HCT116 (cell line): ENCODE measurements at regions not wholly inside any gene's neighbourhood (a gene's known extent, or its start where the extent isn't known, plus 50 kb on each side); places are given as distances from the start of the nearest gene placed in this dataset.

Experiments used
- ATAC-seq: fragments of 200-7000 bp; cut with Tn5 transposase; 2 replicates; pipeline ENCODE4 v1.9.1; 2020; ENCODE audit warnings: mild to moderate bottlenecking, moderate library complexity
- BruUV-seq: library from RNA; stranded (reverse); fragments of 400-500 nt; replicated peaks from 2 replicates; lab custom pipeline; 2021; lab: Mats Ljungman, UMichigan
- CTCF ChIA-PET: fragments of 300-600 bp; sonication (Branson Sonifier 250); formaldehyde crosslinking; loops from one replicate; lab custom pipeline; 2021; ENCODE audit warnings: antibody characterized with exemption; lab: Charles Lee
- POLR2A ChIA-PET: fragments of 300-600, 350-600 bp; sonication (Branson Sonifier 250); formaldehyde crosslinking; loops from one replicate; lab custom pipeline; 2021; ENCODE audit warnings: antibody characterized with exemption; lab: Charles Lee
- RAD21 ChIA-PET, 2 experiments: fragments of 300-600 bp; sonication (Branson Sonifier 250); formaldehyde crosslinking; loops; one replicate each; lab custom pipeline; 2023; ENCODE audit warnings: low total read pairs in 2 of 2; ENCODE audit not compliant: uncharacterized antibody in 2 of 2, unreplicated experiment in 2 of 2, low non-redundant PET in 1 of 2; lab: Charles Lee
- DNase-seq: peaks from one replicate; pipeline ENCODE4 v3.0.0-alpha.2; 2010; ENCODE audit warnings: low read depth, low spot score
- H2AFZ ChIP-seq: fragments of 200-600 bp; shearing (Covaris generic), sonication (generic); 2 replicates; pipeline ENCODE4 v1.6.1; 2017; ENCODE audit warnings: low read depth, mixed run types, mixed read lengths, antibody characterized with exemption, low read length; ENCODE audit not compliant: poor library complexity, severe bottlenecking
- H3K27ac ChIP-seq: 2 replicates; pipeline ENCODE4 v1.5.1; 2012; ENCODE audit warnings: low read depth, low read length
- H3K27me3 ChIP-seq: fragments of 200-600 bp; sonication (generic); 2 replicates; pipeline ENCODE4 v1.6.1; 2016; ENCODE audit warnings: mixed run types, low read length, mixed read lengths; ENCODE audit not compliant: insufficient read depth
- H3K36me3 ChIP-seq, 2 experiments: fragments of 200-500 bp in 1 of 2; fragments of 200-600 bp in 1 of 2; sonication (Bioruptor generic) in 1 of 2; sonication (generic) in 1 of 2; 2 replicates each; pipeline versions ENCODE4 v1.5.1 to v1.6.1; 2014 to 2016; ENCODE audit warnings: low read length in 2 of 2, inconsistent platforms in 1 of 2, mixed read lengths in 1 of 2, mixed run types in 1 of 2; ENCODE audit not compliant: insufficient read depth in 2 of 2, control insufficient read depth in 1 of 2
- H3K4me1 ChIP-seq, 2 experiments: fragments of 200-600 bp in 1 of 2; sonication (generic) in 1 of 2; 2 replicates each; pipeline versions ENCODE4 v1.5.1 to v1.6.1; 2012 to 2017; ENCODE audit warnings: low read length in 2 of 2, inconsistent platforms in 1 of 2, mild to moderate bottlenecking in 1 of 2, mixed read lengths in 1 of 2, mixed run types in 1 of 2, moderate library complexity in 1 of 2; ENCODE audit not compliant: insufficient read depth in 2 of 2, control insufficient read depth in 1 of 2
- H3K4me2 ChIP-seq: fragments of 200-600 bp; sonication (generic); 2 replicates; pipeline ENCODE4 v1.6.1; 2017; ENCODE audit warnings: mixed run types, low read length, mixed read lengths
- H3K4me3 ChIP-seq, 2 experiments: fragments of 200-600 bp in 1 of 2; sonication (generic) in 1 of 2; replicated peaks in 1 of 2; 2 replicates each; pipeline ENCODE4 v1.5.1; 2011 to 2016; ENCODE audit warnings: low read length in 2 of 2, control low read depth in 1 of 2, low read depth in 1 of 2, mild to moderate bottlenecking in 1 of 2, mixed read lengths in 1 of 2, mixed run types in 1 of 2
- H3K79me2 ChIP-seq: fragments of 200-600 bp; sonication (generic); 2 replicates; pipeline ENCODE4 v1.6.1; 2017; ENCODE audit warnings: mild to moderate bottlenecking, mixed run types, low read length, moderate library complexity, mixed read lengths; ENCODE audit not compliant: insufficient read depth
- H3K9ac ChIP-seq: fragments of 200-600 bp; sonication (generic); 2 replicates; pipeline ENCODE4 v1.6.1; 2016; ENCODE audit warnings: low read length, mixed read lengths
- H3K9me2 ChIP-seq: fragments of 200-600 bp; sonication (generic), shearing (Covaris generic); 2 replicates; pipeline ENCODE4 v1.6.1; 2017; ENCODE audit warnings: mixed run types, mild to moderate bottlenecking, moderate library complexity; ENCODE audit not compliant: insufficient read depth
- H3K9me3 ChIP-seq, 2 experiments: fragments of 200-500 bp in 1 of 2; fragments of 200-600 bp in 1 of 2; sonication (Bioruptor generic) in 1 of 2; sonication (generic) in 1 of 2; 2 replicates each; pipeline ENCODE4 v1.6.1; 2014 to 2017; ENCODE audit warnings: low read length in 2 of 2, mixed read lengths in 2 of 2, inconsistent platforms in 1 of 2, low read depth in 1 of 2, mild to moderate bottlenecking in 1 of 2, mixed run types in 1 of 2, moderate library complexity in 1 of 2; ENCODE audit not compliant: control insufficient read depth in 1 of 2, insufficient read depth in 1 of 2
- H4K20me1 ChIP-seq: fragments of 200-600 bp; sonication (generic), shearing (Covaris generic); 2 replicates; pipeline ENCODE4 v1.6.1; 2017; ENCODE audit warnings: mixed run types, mild to moderate bottlenecking, moderate library complexity; ENCODE audit not compliant: insufficient read depth
- CBX3 ChIP-seq: IDR thresholded peaks from 2 replicates; pipeline ENCODE4 v1.6.1; 2012; ENCODE audit warnings: low read depth
- CEBPB ChIP-seq: IDR thresholded peaks from 2 replicates; pipeline ENCODE4 v1.6.1; 2012; ENCODE audit warnings: low read depth
- EGR1 ChIP-seq: IDR thresholded peaks from 2 replicates; pipeline ENCODE4 v1.6.1; 2012; ENCODE audit warnings: low read depth
- EZH2phosphoT487 ChIP-seq: fragments of 200-600 bp; IDR thresholded peaks from 2 replicates; pipeline ENCODE4 v1.6.1; 2018; ENCODE audit warnings: antibody characterized with exemption, borderline replicate concordance
- FOSL1 ChIP-seq: IDR thresholded peaks from 2 replicates; pipeline ENCODE4 v1.6.1; 2012; ENCODE audit warnings: low read depth
- JUND ChIP-seq: IDR thresholded peaks from 2 replicates; pipeline ENCODE4 v1.6.1; 2012
- POLR2A ChIP-seq: IDR thresholded peaks from 2 replicates; pipeline ENCODE4 v1.7.0; 2011; ENCODE audit warnings: borderline replicate concordance; ENCODE audit not compliant: insufficient read depth, insufficient read length; ENCODE audit errors: extremely low read depth
- POLR2AphosphoS5 ChIP-seq: IDR thresholded peaks from 2 replicates; pipeline ENCODE4 v1.6.1; 2011; ENCODE audit warnings: mild to moderate bottlenecking, low read depth, low read length, moderate library complexity
- RAD21 ChIP-seq: IDR thresholded peaks from 2 replicates; pipeline ENCODE4 v1.6.1; 2012; ENCODE audit warnings: low read depth, mild to moderate bottlenecking
- TCF7L2 ChIP-seq: IDR thresholded peaks from 2 replicates; pipeline ENCODE4 v1.7.0; 2011; ENCODE audit warnings: borderline replicate concordance, inconsistent platforms; ENCODE audit not compliant: insufficient read depth, insufficient read length; ENCODE audit errors: extremely low read depth
- YY1 ChIP-seq: IDR thresholded peaks from 2 replicates; pipeline ENCODE4 v1.6.1; 2011; ENCODE audit warnings: low read length, low read depth, moderate library complexity, mild to moderate bottlenecking; ENCODE audit not compliant: insufficient replicate concordance; ENCODE audit errors: extremely low read depth
- ZFX ChIP-seq: fragments of 450-650 bp; IDR thresholded peaks from 2 replicates; pipeline ENCODE4 v1.6.1; 2017
- ZNF274 ChIP-seq: fragments of 200-500 bp; sonication (Bioruptor generic); IDR thresholded peaks from 2 replicates; pipeline ENCODE4 v1.6.1; 2014; ENCODE audit warnings: mild to moderate bottlenecking, low read depth, low read length, inconsistent platforms
- intact Hi-C: fragments of 100-400 bp; cut with micrococcal nuclease; formaldehyde crosslinking; loops from 2 replicates; pipeline ENCODE4 v1.10.0; 2022
- TF ChIP-seq, protein P1 (sequence below), 3 experiments: fragments of 200-600 bp in 1 of 3; sonication (generic) in 1 of 3; IDR thresholded peaks in 2 of 3; conservative IDR thresholded peaks in 1 of 3; 2 replicates each; pipeline ENCODE4 v1.5.1; 2012 to 2017; ENCODE audit warnings: low read depth in 2 of 3, low read length in 2 of 3, antibody characterized with exemption in 1 of 3, borderline replicate concordance in 1 of 3, control low read depth in 1 of 3, mild to moderate bottlenecking in 1 of 3, mixed read lengths in 1 of 3, mixed run types in 1 of 3, moderate library complexity in 1 of 3; ENCODE audit not compliant: insufficient read depth in 1 of 3
- TF ChIP-seq, protein P2 (sequence below): IDR thresholded peaks from 2 replicates; pipeline ENCODE4 v1.6.1; 2012
- TF ChIP-seq, protein P3 (sequence below): IDR thresholded peaks from 2 replicates; pipeline ENCODE4 v1.6.1; 2011; ENCODE audit warnings: mild to moderate bottlenecking, low read length, moderate library complexity; ENCODE audit not compliant: insufficient replicate concordance; ENCODE audit errors: extremely low read depth
- TF ChIP-seq, protein P4 (sequence below): IDR thresholded peaks from 2 replicates; pipeline ENCODE4 v1.6.1; 2012

DNA sequence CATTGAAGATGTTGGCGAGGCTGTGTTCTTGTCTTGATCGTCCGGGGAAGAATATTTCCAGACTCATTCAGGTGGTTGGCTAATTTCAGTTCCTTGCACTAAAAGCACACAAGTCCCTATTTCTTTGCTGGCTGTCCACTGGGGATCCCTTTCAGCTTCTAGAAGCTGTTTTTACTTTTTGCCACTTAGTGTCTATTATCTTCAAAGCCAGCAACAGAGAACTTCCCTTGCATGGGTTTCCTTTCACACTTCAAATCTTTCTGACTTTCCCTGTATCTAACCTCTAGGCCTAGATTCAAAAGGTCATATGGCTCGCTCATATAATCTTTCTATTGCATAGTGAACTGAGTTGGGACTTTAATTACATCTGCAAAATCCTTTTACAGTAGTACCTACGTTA is 215.3 kb upstream of the PCDH9 start:
- DNase-seq (no peak), ATAC-seq (no peak)
- intact Hi-C loops, result no loop called here
- no TSS peak for BruUV-seq
- Histone ChIP-seq H3K4me1 (no peaks in the 10 kb centered on the region), H3K27ac (no peak overlapping the region), H3K4me3 (no peak overlapping the region), H3K9me2 (no peaks in the 10 kb centered on the region), H3K9me3 (no peaks in the 10 kb centered on the region), H3K4me2 (no peak overlapping the region), H3K36me3 (no peaks in the 10 kb centered on the region), H3K79me2 (no peaks in the 10 kb centered on the region), H4K20me1 (no peaks in the 10 kb centered on the region), H3K27me3 (no peaks in the 10 kb centered on the region)
- RAD21 ChIA-PET, result no interaction called here
- CTCF ChIA-PET, result no interaction called here
- POLR2A ChIA-PET, result no interaction called here
- TF ChIP-seq, protein P1, sequence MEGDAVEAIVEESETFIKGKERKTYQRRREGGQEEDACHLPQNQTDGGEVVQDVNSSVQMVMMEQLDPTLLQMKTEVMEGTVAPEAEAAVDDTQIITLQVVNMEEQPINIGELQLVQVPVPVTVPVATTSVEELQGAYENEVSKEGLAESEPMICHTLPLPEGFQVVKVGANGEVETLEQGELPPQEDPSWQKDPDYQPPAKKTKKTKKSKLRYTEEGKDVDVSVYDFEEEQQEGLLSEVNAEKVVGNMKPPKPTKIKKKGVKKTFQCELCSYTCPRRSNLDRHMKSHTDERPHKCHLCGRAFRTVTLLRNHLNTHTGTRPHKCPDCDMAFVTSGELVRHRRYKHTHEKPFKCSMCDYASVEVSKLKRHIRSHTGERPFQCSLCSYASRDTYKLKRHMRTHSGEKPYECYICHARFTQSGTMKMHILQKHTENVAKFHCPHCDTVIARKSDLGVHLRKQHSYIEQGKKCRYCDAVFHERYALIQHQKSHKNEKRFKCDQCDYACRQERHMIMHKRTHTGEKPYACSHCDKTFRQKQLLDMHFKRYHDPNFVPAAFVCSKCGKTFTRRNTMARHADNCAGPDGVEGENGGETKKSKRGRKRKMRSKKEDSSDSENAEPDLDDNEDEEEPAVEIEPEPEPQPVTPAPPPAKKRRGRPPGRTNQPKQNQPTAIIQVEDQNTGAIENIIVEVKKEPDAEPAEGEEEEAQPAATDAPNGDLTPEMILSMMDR (IDR thresholded peaks at IDR 0.05 in 2 of 3, conservative IDR thresholded peaks at IDR 0.05 in 1 of 3; ENCODE audit: borderline replicate concordance in 1 of 3, insufficient read depth in 1 of 3, low read depth in 2 of 3, low read length in 2 of 3), result no peak
- TF ChIP-seq, protein P2, sequence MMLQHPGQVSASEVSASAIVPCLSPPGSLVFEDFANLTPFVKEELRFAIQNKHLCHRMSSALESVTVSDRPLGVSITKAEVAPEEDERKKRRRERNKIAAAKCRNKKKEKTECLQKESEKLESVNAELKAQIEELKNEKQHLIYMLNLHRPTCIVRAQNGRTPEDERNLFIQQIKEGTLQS, result no peak
- TF ChIP-seq, protein P3, sequence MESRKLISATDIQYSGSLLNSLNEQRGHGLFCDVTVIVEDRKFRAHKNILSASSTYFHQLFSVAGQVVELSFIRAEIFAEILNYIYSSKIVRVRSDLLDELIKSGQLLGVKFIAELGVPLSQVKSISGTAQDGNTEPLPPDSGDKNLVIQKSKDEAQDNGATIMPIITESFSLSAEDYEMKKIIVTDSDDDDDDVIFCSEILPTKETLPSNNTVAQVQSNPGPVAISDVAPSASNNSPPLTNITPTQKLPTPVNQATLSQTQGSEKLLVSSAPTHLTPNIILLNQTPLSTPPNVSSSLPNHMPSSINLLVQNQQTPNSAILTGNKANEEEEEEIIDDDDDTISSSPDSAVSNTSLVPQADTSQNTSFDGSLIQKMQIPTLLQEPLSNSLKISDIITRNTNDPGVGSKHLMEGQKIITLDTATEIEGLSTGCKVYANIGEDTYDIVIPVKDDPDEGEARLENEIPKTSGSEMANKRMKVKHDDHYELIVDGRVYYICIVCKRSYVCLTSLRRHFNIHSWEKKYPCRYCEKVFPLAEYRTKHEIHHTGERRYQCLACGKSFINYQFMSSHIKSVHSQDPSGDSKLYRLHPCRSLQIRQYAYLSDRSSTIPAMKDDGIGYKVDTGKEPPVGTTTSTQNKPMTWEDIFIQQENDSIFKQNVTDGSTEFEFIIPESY, result no peak
- TF ChIP-seq, all 23 proteins: peak for 0
- Histone ChIP-seq H2AFZ (no peak overlapping the region), H3K9ac (no peak overlapping the region)

DNA sequence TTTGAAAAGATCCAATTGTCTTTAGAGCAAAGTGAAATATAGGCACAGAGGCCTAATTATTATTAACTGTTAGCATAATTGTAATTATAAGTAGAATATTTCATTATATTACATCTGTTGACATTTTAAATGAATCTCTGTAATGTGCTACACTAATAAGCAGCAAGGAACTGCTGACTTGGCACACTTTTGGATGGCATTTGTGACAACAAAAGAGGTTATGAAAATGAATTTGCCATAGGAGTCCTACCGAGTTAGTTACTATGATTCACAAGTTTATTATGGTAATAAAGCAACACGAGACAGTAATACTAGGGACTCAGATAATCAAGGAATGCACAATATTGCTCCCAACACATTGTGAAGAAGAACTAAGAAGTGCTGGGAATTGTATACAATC is 213.8 kb upstream of the PCDH9 start:
- no peaks in the 10 kb centered on the region for H3K4me1 ChIP-seq
- DNase-seq (no peak), ATAC-seq (no peak)
- BruUV-seq, result no TSS peak
- H3K4me3 ChIP-seq, result no peak overlapping the region
- no peaks in the 10 kb centered on the region for H3K36me3 ChIP-seq
- H4K20me1 ChIP-seq, result no peaks in the 10 kb centered on the region
- CTCF ChIA-PET, result no interaction called here
- no peak overlapping the region for H3K4me2 ChIP-seq
- H3K27ac ChIP-seq, result no peak overlapping the region
- no peak overlapping the region for H3K9ac ChIP-seq
- H3K9me2 ChIP-seq, result no peaks in the 10 kb centered on the region
- H3K9me3 ChIP-seq, result no peaks in the 10 kb centered on the region
- H2AFZ ChIP-seq, result no peak overlapping the region
- H3K27me3 ChIP-seq, result no peaks in the 10 kb centered on the region
- RAD21 ChIA-PET, result no interaction called here
- no peaks in the 10 kb centered on the region for H3K79me2 ChIP-seq
- POLR2A ChIA-PET, result no interaction called here
- intact Hi-C loops, result no loop called here
- TF ChIP-seq EZH2phosphoT487 (no peak), CBX3 (no peak), POLR2AphosphoS5 (no peak), POLR2A (no peak), YY1 (no peak), ZNF274 (no peak), RAD21 (no peak), JUND (no peak), ZFX (no peak), TCF7L2 (no peak), FOSL1 (no peak), EGR1 (no peak), CEBPB (no peak)
- TF ChIP-seq, protein P4, sequence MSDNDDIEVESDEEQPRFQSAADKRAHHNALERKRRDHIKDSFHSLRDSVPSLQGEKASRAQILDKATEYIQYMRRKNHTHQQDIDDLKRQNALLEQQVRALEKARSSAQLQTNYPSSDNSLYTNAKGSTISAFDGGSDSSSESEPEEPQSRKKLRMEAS, result no peak
